NCI-H2107 treated with DMSO at 0.1 percent for 48 hours (cell line): ENCODE measurements at regions not wholly inside any gene's neighbourhood (a gene's known extent, or its start where the extent isn't known, plus 50 kb on each side); places are given as distances from the start of the nearest gene placed in this dataset.
"Not testable (repeated sequence)": the region's sequence is repeated elsewhere in the genome, so short reads cannot be mapped to it uniquely, and the experiment has no call there.

Source experiments
- DNase-seq: peaks from one replicate; lab custom pipeline; 2025; ENCODE audit not compliant: unreplicated experiment; lab: John Stamatoyannopoulos, UW

DNA sequence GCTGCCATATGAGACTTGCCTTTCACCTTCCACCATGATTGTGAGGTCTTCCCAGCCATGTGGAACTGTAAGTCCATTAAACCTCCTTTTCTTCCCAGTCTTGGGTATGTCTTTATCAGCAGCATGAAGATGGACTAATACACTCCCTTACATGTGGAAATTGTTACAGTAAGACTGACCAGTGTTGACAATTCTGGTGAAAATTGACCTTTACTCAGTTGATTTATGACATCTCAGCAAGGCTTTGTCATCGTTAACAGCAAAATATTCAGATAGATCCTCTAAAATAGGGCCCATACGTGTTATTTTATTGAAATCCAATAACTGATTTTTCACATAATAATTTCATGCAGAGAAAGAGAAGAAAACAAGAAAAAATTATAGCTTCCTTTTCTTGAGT is 377.9 kb upstream of the SEMA3C start:
- DNase-seq: no peak

DNA sequence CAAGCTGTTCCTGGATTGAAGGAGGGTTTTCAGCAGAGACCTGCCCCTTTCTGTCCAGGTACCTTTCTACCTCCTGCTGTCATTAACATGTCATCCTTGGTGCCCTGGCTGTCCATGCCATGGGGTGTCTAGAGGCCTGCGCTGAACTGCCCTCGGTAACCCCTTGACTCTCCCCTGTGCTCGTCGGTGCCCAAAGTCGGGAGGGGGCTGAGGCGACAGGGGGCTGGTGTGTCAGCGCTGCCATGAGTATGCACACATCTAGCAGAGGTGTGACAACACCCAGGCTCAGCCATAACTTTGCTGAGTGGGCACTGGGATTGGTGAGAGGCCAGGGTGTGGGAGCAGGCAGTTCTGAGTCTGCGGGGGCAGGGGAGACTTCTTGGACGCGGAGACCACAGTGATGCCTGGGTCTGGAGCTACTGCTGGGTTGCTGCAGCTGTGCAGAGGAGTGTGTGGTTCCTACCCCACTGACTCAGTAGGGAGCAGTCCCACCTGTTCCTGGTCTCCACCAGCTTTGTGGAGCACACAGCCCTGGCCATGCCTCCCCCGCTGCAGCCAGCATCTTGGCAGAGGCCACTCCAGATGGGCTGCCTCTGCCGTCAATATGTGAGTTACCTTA is 376.2 kb upstream of the SEMA3C start:
- DNase-seq: no peak

DNA sequence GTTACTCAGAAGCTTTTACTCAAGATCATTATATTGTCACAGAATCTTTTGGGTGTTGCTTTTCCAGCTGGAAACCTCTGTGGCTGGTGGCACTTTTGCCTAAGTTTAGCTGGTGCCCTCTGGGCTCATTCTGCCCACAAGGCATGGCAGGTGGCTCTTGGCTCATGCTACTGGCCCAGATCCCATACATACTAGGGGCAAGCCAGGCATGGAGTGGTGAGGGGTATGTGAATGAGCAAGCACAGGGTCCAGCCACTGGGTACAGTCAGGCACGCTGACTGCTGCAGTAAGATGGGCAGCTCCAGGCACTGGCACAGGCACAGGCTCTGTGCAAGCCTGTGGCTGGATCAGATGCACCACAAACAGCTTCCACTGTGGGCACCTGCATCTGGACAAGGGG is 375.0 kb upstream of the SEMA3C start:
- DNase-seq: no peak

DNA sequence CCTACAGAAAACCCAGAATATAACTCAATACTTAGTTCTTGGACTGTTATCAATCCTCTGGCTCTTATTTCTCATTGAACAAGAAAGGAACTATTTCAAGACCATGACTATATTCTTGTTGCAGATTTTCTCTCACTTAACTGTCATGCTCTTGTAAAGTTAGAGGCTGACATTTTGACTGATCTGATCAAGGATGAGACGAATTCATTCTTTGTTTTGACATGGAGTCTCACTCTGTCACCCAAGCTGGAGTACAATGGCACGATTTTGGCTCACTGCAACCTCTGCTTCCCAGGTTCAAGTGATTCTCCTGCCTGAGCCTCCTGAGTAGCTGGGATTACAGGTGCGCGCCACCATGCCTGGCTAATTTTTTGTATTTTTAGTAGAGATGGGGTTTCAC is 367.9 kb upstream of the SEMA3C start:
- DNase-seq: not testable (repeated sequence)

DNA sequence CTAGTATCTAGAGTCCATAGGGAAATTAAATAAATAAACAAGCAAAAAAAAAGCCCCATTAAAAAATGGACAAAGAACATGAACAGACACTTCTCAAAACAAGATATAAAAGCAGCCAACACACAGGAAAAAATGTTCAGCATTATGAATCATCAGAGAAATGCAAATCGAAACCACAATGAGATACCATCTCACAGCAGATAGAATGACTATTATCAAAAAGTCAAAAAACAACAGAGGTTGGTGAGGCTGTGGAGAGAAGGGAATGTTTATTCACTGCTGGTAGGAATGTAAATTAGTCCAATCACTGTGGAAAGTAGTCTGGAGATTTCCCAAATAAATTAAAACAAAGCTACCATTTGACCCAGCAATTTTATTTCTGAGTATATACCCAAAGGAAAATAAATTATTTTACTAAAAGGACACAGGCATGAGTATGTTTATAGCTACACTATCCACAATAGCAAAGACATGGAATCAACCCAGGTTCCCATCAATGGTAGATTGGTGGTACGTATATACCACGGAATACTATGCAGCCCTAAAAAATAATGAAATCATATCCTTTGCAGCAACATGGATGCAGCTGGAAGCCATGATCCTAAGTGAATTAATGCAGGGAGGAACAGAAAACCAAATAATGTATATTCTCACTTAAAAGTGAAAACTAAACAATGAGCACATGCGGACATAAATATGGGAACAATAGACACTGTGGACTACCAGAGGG is 366.5 kb upstream of the SEMA3C start:
- no peak for DNase-seq

DNA sequence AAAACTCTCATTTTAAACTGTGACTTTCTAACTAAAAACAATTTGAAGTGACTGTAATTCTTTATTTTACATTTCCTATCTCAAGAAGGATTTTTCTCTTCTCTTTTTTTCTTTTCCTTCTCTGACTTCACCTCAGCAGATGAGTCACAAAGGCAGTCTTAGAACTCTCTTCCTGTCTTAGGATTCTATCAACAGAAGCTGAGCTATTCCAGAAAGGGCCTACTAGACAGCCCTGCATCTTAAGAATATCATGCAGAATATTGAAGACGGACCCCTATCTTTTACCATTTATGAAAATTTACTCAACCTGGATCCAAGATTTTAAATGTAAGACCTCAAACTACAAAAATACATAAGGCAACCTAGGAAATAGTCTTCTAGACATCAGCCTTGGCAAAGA is 365.7 kb upstream of the SEMA3C start:
- no peak for DNase-seq

DNA sequence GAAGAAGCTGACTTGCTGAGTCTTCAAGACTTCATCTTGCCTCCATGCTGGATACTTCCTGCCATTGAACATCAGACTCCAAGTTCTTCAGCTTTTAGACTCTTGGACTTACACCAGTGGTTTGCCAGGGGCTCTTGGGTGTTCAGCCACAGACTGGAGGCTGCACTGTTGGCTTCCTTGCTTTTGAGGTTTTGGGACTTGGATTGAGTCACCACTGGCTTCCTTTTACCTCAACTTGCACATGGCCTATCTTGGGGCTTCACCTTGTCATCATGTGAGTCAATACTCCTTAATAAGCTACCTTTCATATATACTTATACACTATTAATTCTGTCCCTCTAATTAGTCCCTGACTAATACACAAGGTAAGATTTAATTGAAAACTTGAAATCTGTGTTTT is 361.7 kb upstream of the SEMA3C start:
- no peak for DNase-seq

DNA sequence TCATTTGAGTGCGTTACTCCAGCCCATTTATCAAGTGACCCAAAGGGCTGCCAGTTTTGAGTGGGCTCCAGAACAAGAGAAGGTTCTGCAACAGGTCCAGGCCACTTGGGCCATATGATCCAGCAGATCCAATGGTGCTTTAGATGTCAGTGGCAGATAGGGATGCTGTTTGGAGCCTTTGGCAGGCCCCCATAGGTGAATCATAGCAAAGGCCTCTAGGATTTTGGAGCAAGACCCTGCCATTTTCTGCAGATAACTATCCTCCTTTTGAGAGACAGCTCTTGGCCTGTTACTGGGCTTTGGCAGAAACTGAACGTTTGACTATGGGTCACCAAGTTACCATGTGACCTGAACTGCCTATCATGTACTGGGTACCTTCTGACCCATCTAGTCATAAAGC is 358.8 kb upstream of the SEMA3C start:
- no peak for DNase-seq

DNA sequence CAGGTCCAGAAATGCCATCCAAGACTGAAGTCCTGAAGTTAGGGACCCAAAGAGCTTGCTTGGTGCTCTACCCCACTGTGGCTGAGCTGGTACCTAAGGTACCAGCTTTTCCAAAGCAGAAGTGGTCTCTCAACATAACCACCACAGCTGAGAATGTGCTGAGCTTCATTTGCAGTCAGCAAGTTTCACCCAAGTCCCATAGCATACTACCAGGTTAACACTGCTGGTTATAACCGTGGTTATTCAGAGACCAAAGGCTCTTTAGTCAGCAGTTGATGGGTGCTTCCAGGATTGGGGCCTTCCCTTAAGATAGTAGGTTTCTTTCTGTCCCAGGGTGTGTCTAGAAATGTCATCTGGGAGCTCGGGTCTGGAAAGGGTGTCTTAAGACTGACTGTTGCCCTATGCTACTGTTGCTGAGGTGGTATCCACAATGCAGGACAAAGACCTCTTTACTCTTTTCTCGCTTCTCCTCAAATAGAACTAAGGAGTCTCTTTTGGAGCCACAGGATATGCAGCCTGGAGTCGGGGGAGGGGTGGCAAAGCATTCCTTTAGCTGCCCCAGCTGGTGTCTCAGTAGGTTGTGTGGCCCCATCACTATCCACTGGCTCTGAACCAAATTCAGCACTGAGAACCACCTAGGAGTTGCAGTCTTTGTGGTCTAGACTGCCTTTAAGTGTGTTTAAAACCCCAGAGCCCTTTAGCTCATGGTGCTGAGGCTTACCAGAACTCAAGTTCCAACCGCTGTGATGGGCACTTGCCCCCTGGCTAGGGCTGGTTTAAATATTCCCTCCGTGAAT is 354.9 kb upstream of the SEMA3C start:
- DNase-seq: no peak

DNA sequence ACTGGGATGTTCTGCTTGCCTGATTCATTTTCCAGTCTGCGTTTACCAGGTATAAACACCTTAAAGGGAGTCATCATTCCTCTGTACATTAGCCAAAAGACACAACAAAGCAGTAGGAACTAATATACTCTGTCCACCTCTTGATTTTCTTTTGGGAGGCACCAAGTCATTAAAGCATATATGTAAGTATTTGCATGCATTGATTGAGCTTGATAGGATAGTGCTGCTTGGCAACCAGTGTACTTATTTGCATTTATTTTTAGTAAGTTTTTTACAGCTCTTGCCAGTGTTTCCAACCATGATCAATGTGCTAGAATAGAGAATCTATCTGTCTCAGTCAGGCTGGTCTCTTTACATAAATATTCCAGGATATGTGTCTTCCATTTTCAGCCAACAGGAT is 353.3 kb upstream of the SEMA3C start:
- DNase-seq: no peak

DNA sequence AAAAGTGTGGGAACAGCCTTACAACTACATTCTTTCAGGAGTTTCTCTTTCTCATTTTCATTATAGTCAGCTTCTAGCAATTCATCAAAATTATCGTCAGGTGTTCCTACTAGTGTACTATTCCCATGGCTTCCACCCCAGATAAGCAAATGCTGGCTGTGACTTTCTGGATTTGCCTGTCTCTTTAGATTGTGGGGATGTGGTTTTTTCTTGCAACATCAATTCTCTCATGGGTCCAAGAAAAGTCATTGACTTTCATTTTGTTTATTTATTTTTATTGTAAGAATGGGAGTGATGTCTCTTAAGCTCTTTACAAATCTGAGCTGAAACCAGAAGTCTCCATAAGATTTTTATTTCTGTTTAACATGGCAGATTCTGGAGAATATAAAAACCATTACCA is 349.7 kb upstream of the SEMA3C start:
- DNase-seq: no peak

DNA sequence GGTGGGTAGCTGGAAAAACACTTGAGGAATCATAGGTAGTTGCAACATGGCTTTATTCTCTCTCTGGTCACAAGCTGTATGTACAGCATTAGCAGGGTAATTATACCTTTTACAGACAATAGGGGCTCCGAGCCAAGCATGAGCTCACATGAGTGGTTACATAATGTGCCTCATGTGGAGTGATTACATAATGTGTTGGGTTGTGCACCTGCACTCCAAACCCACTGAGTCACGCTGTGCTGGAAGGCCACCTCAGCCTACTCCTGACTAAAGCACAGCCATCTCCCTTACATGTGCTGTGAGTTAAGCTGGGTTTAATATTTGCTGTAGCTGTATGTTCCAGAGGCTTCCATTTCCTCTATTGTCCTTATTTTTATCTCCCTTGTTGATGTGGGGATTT is 348.7 kb upstream of the SEMA3C start:
- DNase-seq: no peak

DNA sequence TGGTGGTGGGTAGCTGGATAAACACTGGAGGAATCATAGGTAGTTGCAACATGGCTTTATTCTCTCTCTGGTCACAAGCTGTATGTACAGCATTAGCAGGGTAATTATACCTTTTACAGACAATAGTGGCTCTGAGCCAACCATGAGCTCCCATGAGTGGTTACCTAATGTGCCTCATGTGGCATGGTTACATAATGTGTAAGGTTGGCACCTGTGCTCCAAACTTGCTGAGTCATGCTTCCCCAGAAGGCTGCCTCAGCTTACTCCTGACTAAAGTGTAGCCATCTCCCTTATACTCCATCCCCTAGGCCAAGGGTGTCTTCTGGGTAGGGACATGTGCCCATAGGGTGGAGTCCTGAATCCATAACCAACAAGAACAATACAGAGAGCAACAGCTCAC is 345.3 kb upstream of the SEMA3C start:
- no peak for DNase-seq

DNA sequence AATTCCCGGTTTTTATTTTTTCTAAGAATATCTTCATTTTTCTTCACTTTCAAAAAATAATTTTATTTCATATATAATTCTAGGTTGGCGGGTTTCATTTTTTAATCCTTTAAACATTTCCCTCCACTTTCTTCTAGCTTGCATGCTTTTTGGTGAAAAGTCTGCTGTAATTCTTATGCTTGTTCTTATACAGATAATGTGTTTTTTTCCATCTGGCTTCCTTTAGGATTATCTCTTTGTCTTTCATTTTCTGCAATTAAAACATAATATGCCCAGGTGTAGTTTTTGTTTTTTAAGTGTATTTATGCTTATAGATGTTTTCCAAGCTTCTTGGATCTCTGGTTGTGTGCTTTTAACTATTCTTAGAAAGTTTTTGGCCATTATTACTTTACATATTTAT is 341.3 kb upstream of the SEMA3C start:
- no peak for DNase-seq

DNA sequence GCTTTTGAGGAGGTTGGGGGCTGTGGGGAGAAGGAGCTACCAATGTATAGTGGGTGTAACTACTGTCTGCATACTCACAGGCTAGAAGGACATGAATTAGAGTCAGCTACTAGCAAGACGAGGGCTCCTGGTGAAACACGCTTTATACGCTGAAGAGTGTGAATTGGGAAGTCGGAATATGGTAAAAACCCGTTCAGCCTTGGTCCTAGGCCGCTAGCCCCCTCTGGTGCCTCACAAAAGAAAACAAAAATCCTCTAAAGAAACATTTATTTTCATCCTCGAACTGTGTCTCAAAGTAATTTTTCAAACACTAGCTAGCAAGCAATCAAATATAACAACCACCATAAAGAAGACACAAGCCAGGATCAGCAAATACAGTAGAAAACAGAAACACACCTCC is 338.1 kb upstream of the SEMA3C start:
- DNase-seq: no peak

DNA sequence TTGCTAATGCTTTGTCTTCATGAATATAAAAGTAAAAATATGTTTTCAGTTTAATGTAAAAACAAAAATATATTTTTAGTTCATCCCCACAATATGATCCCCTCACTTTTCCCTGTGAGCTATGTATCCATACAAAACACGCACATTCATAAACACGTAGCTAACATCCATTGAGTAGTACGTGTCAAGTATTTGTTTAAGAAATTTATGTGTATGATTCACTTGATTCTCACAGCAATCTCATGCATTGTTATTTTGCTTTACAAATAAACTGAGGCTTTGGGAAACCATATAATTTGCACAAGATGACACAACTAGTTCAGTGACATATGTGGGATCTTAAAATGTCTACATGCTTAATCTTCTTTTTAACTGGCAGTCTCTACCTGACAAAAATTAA is 329.6 kb upstream of the SEMA3C start:
- DNase-seq: no peak

DNA sequence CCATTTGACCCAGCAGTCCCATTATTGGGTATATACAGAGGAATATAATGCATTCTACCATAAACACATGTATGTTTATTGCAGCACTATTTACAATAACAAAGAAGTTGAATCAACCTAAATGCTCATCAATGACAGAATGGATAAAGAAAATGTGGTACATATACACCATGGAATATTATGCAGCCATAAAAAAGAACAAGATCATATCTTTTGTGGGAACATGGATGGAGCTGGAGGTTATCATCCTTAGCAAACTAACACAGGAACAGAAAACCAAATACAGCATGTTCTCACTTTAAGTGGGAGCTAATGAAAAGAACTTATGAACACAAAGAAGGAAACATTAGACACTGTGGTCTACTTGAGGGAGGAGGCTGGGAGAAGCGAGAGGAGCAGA is 328.5 kb upstream of the SEMA3C start:
- not testable (repeated sequence) for DNase-seq

DNA sequence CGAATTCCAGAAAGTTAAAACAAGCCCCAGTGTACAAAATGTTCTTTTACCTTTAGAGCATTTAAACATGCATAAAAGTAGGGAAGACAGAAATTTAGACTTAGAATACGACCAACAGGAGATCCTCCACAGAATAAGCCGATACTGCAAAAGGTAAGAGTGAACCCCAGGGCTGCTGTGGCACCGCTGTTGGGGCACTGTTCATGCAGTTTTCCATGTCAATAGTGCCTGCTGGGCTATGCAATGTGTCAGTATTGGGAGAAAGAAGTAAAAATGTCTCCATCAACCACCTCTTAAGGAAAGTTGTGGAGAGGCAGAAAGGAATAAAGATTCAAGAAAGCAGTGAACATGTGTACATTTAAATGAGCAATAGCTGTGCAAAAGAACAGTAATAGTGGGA is 326.5 kb upstream of the SEMA3C start:
- no peak for DNase-seq

DNA sequence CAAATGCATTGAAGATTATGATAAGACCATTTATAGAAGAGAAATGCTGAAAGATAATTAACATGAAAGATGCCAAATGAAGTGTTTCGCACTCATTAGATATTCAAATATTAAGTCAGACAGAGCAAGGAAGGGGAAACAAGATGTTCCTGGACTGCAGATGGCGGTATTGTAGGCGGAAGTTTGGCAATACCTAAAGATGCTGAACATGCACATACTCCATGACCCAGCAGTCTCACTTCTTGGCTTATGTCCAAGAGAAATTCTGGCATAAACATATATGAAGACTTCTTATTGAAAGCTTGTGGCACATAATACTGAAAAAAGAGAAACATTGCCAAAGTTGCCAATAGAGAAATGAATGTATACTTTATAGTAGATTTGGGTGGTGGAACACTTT is 325.4 kb upstream of the SEMA3C start:
- no peak for DNase-seq

DNA sequence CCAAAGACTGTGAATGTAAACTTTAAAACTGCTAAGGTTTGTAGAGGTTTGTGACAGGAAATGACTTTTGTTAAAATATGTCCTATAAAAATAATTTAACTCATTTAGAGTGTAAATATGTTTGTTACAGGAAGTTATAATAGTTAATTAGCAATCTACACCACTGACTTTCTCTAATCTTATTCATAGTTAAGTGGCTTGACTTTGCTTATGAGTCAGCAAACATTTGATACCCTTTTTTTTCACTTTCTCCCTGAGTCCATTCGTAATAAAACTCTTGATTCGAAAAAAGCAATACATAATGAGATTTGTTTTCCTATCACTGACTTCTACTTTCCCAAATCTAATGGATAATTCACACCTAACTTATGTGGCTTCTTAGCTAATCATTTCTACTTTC is 317.7 kb upstream of the SEMA3C start:
- DNase-seq: no peak

DNA sequence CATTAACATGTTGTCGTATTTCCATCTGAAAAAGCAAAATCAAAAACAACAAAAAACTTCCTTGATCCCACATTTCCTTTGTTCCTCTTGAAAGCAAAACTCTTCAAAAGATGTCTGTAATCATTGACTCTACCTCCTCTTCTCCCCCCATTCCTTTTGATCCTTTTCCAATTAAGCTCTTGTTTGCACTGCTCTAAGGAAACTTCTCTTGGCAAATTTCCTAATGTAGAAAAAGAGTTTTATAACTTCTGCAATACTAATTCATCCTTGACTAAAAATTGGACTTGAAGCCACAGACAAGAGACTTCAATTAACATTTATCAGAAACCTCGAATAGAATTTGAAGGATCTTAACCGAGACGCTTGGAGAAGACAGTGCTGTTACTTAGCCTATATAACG is 317.1 kb upstream of the SEMA3C start:
- no peak for DNase-seq

DNA sequence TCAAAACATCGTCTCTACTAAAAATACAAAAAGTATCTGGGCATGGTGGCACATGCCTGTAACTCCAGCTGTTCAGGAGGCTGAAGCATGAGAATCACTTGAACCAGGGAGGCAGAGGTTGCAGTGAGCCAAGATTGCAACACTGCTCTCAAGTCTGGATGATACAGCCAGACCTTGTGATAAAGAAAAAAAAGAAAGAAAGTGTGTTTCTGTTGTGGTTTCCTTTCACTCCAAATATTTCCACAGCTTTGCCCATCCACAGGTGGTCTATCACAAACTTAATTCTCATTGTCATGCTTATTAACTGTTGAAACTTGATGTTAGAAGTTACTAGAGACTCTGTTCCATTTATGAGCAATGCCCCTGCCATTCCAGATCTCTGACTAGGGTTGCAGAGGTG is 316.0 kb upstream of the SEMA3C start:
- no peak for DNase-seq
